Central memory CD8-positive, alpha-beta T cell (primary cell): ENCODE measurements at regions not wholly inside any gene's neighbourhood (a gene's known extent, or its start where the extent isn't known, plus 50 kb on each side); places are given as distances from the start of the nearest gene placed in this dataset.
"Not testable (repeated sequence)": the region's sequence is repeated elsewhere in the genome, so short reads cannot be mapped to it uniquely, and the experiment has no call there.

ENCODE experiments used
- ATAC-seq: fragments of 150-1000 bp; cut with Tn5 transposase; replicated peaks from 2 replicates; pipeline ENCODE4 v1.10.0; 2022; ENCODE audit warnings: mild to moderate bottlenecking, moderate FRiP score, moderate number of reproducible peaks; ENCODE audit not compliant: poor library complexity, severe bottlenecking; ENCODE audit errors: extremely low read depth
- DNase-seq, 2 donors: peaks; one replicate each; pipeline ENCODE4 v3.0.0; 2021; ENCODE audit warnings: low spot score in 2 of 2
- H3K27ac Mint-ChIP-seq: one replicate; pipeline ENCODE4 v1.8.0; 2022; ENCODE audit warnings: low read depth, mild to moderate bottlenecking, moderate library complexity, mixed read lengths
- H3K27me3 Mint-ChIP-seq: one replicate; pipeline ENCODE4 v1.8.0; 2022; ENCODE audit warnings: mixed read lengths
- H3K36me3 Mint-ChIP-seq: one replicate; pipeline ENCODE4 v1.8.0; 2022; ENCODE audit warnings: mild to moderate bottlenecking, moderate library complexity, mixed read lengths; ENCODE audit not compliant: insufficient read depth
- H3K4me1 Mint-ChIP-seq: one replicate; pipeline ENCODE4 v1.8.0; 2022; ENCODE audit warnings: mixed read lengths
- H3K4me3 Mint-ChIP-seq: one replicate; pipeline ENCODE4 v1.8.0; 2022; ENCODE audit warnings: mild to moderate bottlenecking, moderate library complexity, mixed read lengths
- H3K9me3 Mint-ChIP-seq: one replicate; pipeline ENCODE4 v1.8.0; 2022; ENCODE audit warnings: mixed read lengths

GRCh38 chr20:11511821-11512220 is 405.9 kb upstream of the BTBD3 start:
- Mint-ChIP-seq H3K27me3 (no peaks in the 10 kb centered on the region), H3K9me3 (peaks cover 8% of the 10 kb centered on the region), H3K27ac (no peak overlapping the region), H3K36me3 (no peaks in the 10 kb centered on the region), H3K4me1 (no peaks in the 10 kb centered on the region), H3K4me3 (no peak overlapping the region)
- DNase-seq = no peak
- no peak for ATAC-seq

- H3K27me3 Mint-ChIP-seq, H3K27ac Mint-ChIP-seq, H3K4me1 Mint-ChIP-seq, H3K36me3 Mint-ChIP-seq, DNase-seq, H3K4me3 Mint-ChIP-seq, ATAC-seq: not testable (repeated sequence)
- peaks cover 11% of the 10 kb centered on the region for H3K9me3 Mint-ChIP-seq
Observed at GRCh38 chr20:11513241-11513745, 404.4 kb upstream of the BTBD3 start.

DNA sequence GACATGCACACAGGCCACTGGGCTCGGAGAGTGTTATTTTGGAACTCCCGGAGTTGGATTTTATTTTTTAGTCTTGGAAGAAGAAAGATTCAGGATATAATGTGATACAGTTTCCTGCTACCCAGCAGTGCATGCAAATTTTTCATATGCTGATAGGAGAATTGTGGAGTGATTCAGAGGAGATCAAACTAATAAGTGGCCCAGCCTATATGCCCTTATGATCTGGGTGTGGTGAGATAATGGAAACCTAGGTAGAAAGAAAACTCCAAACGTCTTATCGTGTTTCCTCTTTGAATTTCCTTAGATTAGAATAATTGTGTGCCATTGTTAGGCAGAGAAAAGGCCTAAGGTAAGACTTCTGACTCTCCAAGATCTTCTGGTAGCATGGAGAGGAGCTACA is 401.2 kb upstream of the BTBD3 start:
- Mint-ChIP-seq H3K27ac (no peak overlapping the region), H3K27me3 (no peaks in the 10 kb centered on the region), H3K9me3 (peaks cover 13% of the 10 kb centered on the region), H3K4me3 (no peak overlapping the region), H3K36me3 (no peaks in the 10 kb centered on the region), H3K4me1 (no peaks in the 10 kb centered on the region)
- DNase-seq = no peak
- ATAC-seq = no peak

DNA sequence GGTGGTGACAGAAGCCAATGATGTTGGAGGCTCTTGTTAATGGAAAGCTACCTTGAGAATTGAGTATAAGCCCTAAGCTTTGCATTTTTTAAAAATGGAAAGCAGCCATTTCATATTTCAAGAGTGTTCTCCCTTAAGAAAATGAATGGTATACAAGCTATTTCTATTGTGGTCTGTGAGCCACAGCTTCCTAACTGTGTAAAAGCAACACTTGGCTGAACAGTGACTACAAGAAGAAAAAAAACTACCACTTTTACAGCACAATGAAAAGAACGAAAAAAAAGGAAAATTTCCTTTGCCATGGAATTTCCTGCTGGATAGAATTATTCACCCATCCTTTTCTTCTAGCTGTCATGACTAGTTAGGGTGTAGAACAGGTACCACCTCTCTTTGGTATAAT is 397.1 kb upstream of the BTBD3 start:
- Mint-ChIP-seq H3K9me3 (peaks cover 24% of the 10 kb centered on the region), H3K36me3 (peaks cover 2% of the 10 kb centered on the region), H3K4me3 (no peak overlapping the region), H3K27me3 (no peaks in the 10 kb centered on the region), H3K27ac (no peak overlapping the region), H3K4me1 (no peaks in the 10 kb centered on the region)
- ATAC-seq (no peak), DNase-seq (no peak)

- Mint-ChIP-seq H3K36me3 (peaks cover 2% of the 10 kb centered on the region), H3K4me1 (no peaks in the 10 kb centered on the region), H3K27me3 (no peaks in the 10 kb centered on the region), H3K9me3 (peaks cover 24% of the 10 kb centered on the region), H3K27ac (no peak overlapping the region), H3K4me3 (no peak overlapping the region)
- no peak for ATAC-seq
- DNase-seq = no peak
Observed at GRCh38 chr20:11521476-11522365, 396.0 kb upstream of the BTBD3 start.

GRCh38 chr20:11522366-11522741 is 395.3 kb upstream of the BTBD3 start:
- H3K9me3 Mint-ChIP-seq = peaks cover 26% of the 10 kb centered on the region

GRCh38 chr20:11529047-11529446 is 388.6 kb upstream of the BTBD3 start:
- Mint-ChIP-seq H3K9me3 (peaks cover 32% of the 10 kb centered on the region), H3K36me3 (no peaks in the 10 kb centered on the region)
- no peak for ATAC-seq

More at GRCh38 chr20:11522366-11522741, 395.3 kb upstream of the BTBD3 start:
- no peak for DNase-seq
- no peaks in the 10 kb centered on the region for H3K4me1 Mint-ChIP-seq
- H3K27me3 Mint-ChIP-seq = no peaks in the 10 kb centered on the region
- no peak overlapping the region for H3K4me3 Mint-ChIP-seq
- H3K27ac Mint-ChIP-seq = no peak overlapping the region
- no peak for ATAC-seq
- peaks cover 2% of the 10 kb centered on the region for H3K36me3 Mint-ChIP-seq

GRCh38 chr20:11537032-11537431 is 380.7 kb upstream of the BTBD3 start:
- Mint-ChIP-seq H3K27me3 (no peaks in the 10 kb centered on the region), H3K4me1 (no peaks in the 10 kb centered on the region), H3K27ac (no peak overlapping the region), H3K4me3 (no peak overlapping the region), H3K9me3 (peaks cover 23% of the 10 kb centered on the region), H3K36me3 (no peaks in the 10 kb centered on the region)
- DNase-seq (no peak), ATAC-seq (no peak)

More at GRCh38 chr20:11529047-11529446, 388.6 kb upstream of the BTBD3 start:
- no peak for DNase-seq
- Mint-ChIP-seq H3K27ac (no peak overlapping the region), H3K4me1 (no peaks in the 10 kb centered on the region), H3K27me3 (no peaks in the 10 kb centered on the region), H3K4me3 (no peak overlapping the region)

- H3K27me3 Mint-ChIP-seq = no peaks in the 10 kb centered on the region
- no peak overlapping the region for H3K4me3 Mint-ChIP-seq
- H3K36me3 Mint-ChIP-seq = no peaks in the 10 kb centered on the region
- H3K27ac Mint-ChIP-seq = no peak overlapping the region
- ATAC-seq = no peak
- DNase-seq = no peak
- no peaks in the 10 kb centered on the region for H3K4me1 Mint-ChIP-seq
- peaks cover 15% of the 10 kb centered on the region for H3K9me3 Mint-ChIP-seq
Observed at GRCh38 chr20:11539450-11539849, 378.2 kb upstream of the BTBD3 start.

DNA sequence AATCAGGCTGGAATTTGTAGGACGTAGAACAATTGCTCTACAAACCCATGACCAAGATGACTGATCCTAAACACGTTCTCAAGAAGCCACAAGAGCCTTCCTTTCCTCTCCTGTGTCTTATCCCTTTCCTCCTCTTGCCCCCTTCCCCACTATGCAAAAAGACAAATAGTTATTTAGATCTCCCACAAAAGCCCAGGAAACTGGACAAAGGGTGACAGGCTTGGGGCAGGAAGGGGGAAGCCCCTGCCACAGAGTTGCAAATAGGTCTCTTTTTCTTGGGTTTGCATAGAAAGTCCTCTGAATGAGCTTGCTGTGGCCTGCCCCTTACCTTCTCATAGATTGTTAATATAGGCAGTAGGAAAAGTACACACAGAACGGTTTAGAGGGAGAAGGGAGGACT is 377.1 kb upstream of the BTBD3 start:
- no peak overlapping the region for H3K27ac Mint-ChIP-seq
- ATAC-seq = no peak

GRCh38 chr20:11542645-11543044 is 375.0 kb upstream of the BTBD3 start:
- Mint-ChIP-seq H3K27me3 (no peaks in the 10 kb centered on the region), H3K4me1 (no peaks in the 10 kb centered on the region), H3K9me3 (no peaks in the 10 kb centered on the region), H3K27ac (no peak overlapping the region), H3K36me3 (no peaks in the 10 kb centered on the region), H3K4me3 (no peak overlapping the region)
- DNase-seq (no peak), ATAC-seq (no peak)

More for the DNA sequence above, 377.1 kb upstream of the BTBD3 start:
- no peak for DNase-seq
- peaks cover 10% of the 10 kb centered on the region for H3K9me3 Mint-ChIP-seq
- H3K36me3 Mint-ChIP-seq = no peaks in the 10 kb centered on the region
- no peaks in the 10 kb centered on the region for H3K4me1 Mint-ChIP-seq
- no peaks in the 10 kb centered on the region for H3K27me3 Mint-ChIP-seq
- no peak overlapping the region for H3K4me3 Mint-ChIP-seq

DNA sequence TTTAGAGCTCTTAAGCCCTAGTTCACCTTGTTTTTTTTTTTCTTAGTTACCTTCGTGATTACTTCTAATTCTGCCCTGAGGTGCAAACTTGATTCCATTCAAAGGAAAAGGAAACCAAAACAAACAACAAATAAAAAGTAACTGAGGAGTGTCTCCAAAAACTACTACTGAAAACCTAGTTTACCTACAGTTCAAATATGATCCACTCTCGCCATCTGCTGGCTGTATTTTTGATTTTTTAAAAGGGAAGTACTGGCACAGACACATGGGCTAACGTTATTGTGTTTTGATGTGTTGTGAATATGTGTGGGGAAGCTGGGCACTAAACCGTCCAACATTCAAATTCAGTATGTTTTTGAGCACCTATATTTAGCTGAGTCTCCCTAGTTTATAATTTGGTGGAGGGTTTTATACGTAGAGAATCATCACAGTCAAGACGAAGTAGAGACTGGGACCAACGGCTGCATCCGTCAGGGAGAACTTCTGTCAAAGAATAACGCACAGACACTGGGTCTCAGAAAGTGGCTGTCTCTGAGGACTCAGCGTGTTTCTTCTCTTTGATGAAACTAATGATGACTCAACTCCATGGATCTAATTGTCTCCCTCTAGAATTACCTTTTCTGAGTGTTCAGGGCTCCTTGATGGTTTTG is 373.5 kb upstream of the BTBD3 start:
- no peak for DNase-seq
- ATAC-seq = no peak
- Mint-ChIP-seq H3K27me3 (no peaks in the 10 kb centered on the region), H3K27ac (no peak overlapping the region), H3K9me3 (no peaks in the 10 kb centered on the region), H3K36me3 (no peaks in the 10 kb centered on the region), H3K4me3 (no peak overlapping the region), H3K4me1 (no peaks in the 10 kb centered on the region)

DNA sequence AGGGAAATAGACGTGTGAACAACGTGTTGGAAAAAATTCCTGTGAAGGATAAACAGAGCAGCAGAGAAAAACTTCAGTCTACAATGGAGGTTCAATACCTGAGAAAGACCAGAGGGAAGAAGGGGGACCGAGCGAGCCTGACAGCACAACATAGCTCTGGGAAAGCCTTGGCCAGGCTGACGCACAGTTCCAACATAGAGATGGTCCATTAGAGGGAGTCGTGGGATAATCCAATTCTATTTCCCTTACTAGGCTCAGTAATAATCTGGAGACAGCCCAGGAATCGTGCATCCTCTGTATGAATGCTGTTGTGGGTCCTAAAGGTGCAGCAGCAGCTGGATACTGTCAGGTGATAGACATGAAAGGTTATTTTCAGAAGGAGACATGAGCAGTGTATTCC is 370.8 kb upstream of the BTBD3 start:
- ATAC-seq = no peak
- H3K36me3 Mint-ChIP-seq = no peaks in the 10 kb centered on the region
- H3K4me1 Mint-ChIP-seq = no peaks in the 10 kb centered on the region
- no peak for DNase-seq
- no peak overlapping the region for H3K27ac Mint-ChIP-seq
- peaks cover 7% of the 10 kb centered on the region for H3K9me3 Mint-ChIP-seq
- no peak overlapping the region for H3K4me3 Mint-ChIP-seq
- no peaks in the 10 kb centered on the region for H3K27me3 Mint-ChIP-seq
